ENCODE measurements at regions not wholly inside any gene's neighbourhood (a gene's known extent, or its start where the extent isn't known, plus 50 kb on each side); places are given as distances from the start of the nearest gene placed in this dataset.
"Not testable (repeated sequence)": the region's sequence is repeated elsewhere in the genome, so short reads cannot be mapped to it uniquely, and the experiment has no call there.

DNA sequence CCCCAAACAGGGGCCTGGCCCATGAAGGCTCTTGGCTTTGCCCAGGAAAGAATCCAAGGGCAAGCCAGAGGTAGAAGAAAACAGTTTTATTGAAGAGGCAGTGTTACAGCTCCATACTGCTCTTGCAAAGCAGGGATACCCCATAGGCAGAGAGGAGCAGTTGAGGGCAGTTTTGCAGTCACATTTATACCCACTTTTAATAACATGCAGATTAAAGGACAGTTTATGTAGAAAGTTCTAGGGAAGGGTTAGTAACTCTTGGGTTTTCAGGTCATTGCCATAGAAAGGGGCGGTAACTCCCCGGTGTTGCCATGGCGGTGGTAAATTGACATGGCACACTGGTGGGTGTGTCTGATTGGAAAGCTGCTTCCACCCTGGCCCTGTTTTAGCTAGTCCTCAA is 80.5 kb upstream of the GNAZ start:
- Histone ChIP-seq H3K27ac (ENCODE audit: low read depth in 1 of 2, low read length in 2 of 2) (no peak overlapping the region), H3K27me3 (ENCODE audit: control insufficient read depth in 1 of 2, insufficient read depth in 2 of 2, low read length in 2 of 2) (peaks cover 10 to 17% of the 10 kb centered on the region in 2 experiments), H3K4me3 (ENCODE audit: low read length) (no peak overlapping the region), H3K36me3 (ENCODE audit: insufficient read depth, low read length) (no peaks in the 10 kb centered on the region), H3K9me3 (ENCODE audit: control insufficient read depth in 1 of 2, insufficient read depth in 1 of 2, low read length in 2 of 2) (no peaks in the 10 kb centered on the region), H3K4me1 (ENCODE audit: insufficient read depth, low read length) (no peaks in the 10 kb centered on the region)
- no peak overlapping the region for H3K4me3 Mint-ChIP-seq
- DNase-seq, result no peak
- ATAC-seq (ENCODE audit: poor library complexity), result no peak
- TF ChIP-seq, protein P1, sequence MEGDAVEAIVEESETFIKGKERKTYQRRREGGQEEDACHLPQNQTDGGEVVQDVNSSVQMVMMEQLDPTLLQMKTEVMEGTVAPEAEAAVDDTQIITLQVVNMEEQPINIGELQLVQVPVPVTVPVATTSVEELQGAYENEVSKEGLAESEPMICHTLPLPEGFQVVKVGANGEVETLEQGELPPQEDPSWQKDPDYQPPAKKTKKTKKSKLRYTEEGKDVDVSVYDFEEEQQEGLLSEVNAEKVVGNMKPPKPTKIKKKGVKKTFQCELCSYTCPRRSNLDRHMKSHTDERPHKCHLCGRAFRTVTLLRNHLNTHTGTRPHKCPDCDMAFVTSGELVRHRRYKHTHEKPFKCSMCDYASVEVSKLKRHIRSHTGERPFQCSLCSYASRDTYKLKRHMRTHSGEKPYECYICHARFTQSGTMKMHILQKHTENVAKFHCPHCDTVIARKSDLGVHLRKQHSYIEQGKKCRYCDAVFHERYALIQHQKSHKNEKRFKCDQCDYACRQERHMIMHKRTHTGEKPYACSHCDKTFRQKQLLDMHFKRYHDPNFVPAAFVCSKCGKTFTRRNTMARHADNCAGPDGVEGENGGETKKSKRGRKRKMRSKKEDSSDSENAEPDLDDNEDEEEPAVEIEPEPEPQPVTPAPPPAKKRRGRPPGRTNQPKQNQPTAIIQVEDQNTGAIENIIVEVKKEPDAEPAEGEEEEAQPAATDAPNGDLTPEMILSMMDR (IDR thresholded peaks at IDR 0.05), result no peak
- intact Hi-C loops (cut with DNase I, micrococcal nuclease), result no loop called here
- no peaks in the 10 kb centered on the region for H3K9me3 Mint-ChIP-seq
- no peaks in the 10 kb centered on the region for H3K4me1 Mint-ChIP-seq (ENCODE audit: low read depth)
- ChIA-PET POLR2A (no interaction called here), CTCF (no interaction called here)
- no peak overlapping the region for H3K27ac Mint-ChIP-seq
- H3K27me3 Mint-ChIP-seq, result peaks cover 31% of the 10 kb centered on the region
- H3K36me3 Mint-ChIP-seq (ENCODE audit: low read depth), result no peaks in the 10 kb centered on the region

DNA sequence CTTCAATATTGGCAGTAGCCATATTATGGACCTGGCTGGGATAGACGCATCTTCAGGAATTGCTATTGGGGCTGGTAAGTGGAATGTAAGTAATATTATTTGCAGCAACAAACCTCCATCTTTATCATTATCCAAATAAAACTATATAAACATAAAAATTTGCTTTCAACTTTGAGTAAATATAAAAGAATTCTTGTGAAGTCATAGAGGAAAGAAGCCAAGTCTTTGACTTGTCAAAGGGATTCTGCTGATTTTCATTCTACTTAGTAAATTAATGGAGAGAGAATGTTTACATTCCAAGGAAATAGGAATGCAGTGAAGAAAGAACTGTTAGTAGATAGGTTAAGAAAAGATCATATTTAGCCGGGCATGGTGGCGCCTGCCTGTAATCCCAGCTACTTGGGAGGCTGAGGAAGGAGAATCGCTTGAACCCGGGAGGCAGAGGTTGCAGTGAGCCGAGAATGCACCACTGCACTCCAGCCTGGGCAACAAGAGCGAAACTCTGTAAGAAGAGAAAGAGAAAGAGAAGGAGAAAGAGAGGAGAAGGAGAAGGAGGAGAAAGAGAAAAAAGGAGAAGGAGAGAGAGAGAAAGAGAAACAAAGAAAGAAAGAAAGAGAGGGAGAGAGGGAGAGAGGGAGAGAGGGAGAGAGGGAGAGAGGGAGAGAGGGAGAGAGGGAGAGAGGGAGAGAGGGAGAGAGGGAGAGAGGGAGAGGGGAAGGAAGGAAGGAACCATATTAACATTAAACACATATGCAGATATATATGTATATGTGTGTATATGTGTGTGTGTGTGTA is 79.4 kb upstream of the GNAZ start:
- H3K36me3 ChIP-seq (ENCODE audit: insufficient read depth, low read length); H3K4me3 ChIP-seq (ENCODE audit: low read length); CTCF ChIA-PET; H3K36me3 Mint-ChIP-seq (ENCODE audit: low read depth); H3K4me3 Mint-ChIP-seq; POLR2A ChIA-PET; H3K4me1 Mint-ChIP-seq (ENCODE audit: low read depth); DNase-seq; H3K9me3 Mint-ChIP-seq; intact Hi-C loops (cut with DNase I, micrococcal nuclease); ATAC-seq (ENCODE audit: poor library complexity); H3K27ac ChIP-seq (ENCODE audit: low read depth in 1 of 2, low read length in 2 of 2); H3K4me1 ChIP-seq (ENCODE audit: insufficient read depth, low read length); H3K9me3 ChIP-seq (ENCODE audit: control insufficient read depth in 1 of 2, insufficient read depth in 1 of 2, low read length in 2 of 2); H3K27ac Mint-ChIP-seq: not testable (repeated sequence)
- peaks cover 38% of the 10 kb centered on the region for H3K27me3 Mint-ChIP-seq
- H3K27me3 ChIP-seq (ENCODE audit: control insufficient read depth in 1 of 2, insufficient read depth in 2 of 2, low read length in 2 of 2), result peaks cover 10 to 17% of the 10 kb centered on the region in 2 experiments

DNA sequence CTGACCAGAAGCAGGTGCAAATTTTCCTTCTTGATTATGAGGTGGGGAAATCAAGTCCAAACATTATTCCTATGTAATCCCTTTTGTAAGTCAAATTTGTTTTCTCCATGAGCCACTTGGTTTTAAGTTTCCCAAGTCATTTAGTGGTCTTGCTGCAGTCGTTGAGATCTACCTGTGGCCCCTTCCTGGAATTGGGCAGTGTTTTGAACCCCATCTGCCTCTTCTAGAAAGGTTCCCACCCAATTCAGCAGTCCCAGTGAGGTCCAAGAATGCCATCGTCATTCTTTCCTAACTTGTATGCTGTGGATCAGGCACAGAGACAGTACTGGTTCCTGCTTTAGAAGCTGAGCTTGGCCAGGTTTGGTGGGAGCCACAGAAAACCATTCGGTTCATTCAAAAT is 77.8 kb upstream of the GNAZ start:
- TF ChIP-seq, protein P1 (IDR thresholded peaks at IDR 0.05), result no peak
- peaks cover 10 to 17% of the 10 kb centered on the region in 2 experiments for H3K27me3 ChIP-seq (ENCODE audit: control insufficient read depth in 1 of 2, insufficient read depth in 2 of 2, low read length in 2 of 2)
- peaks cover 9% of the 10 kb centered on the region for H3K9me3 Mint-ChIP-seq
- DNase-seq (no peak), ATAC-seq (ENCODE audit: poor library complexity) (no peak)
- H3K27ac ChIP-seq (ENCODE audit: low read depth in 1 of 2, low read length in 2 of 2), result no peak overlapping the region
- no peak overlapping the region for H3K4me3 ChIP-seq (ENCODE audit: low read length)
- ChIA-PET CTCF (no interaction called here), POLR2A (no interaction called here)
- H3K27me3 Mint-ChIP-seq, result peaks cover 35% of the 10 kb centered on the region
- no peaks in the 10 kb centered on the region for H3K4me1 Mint-ChIP-seq (ENCODE audit: low read depth)
- intact Hi-C loops (cut with DNase I, micrococcal nuclease), result no loop called here
- H3K9me3 ChIP-seq (ENCODE audit: control insufficient read depth in 1 of 2, insufficient read depth in 1 of 2, low read length in 2 of 2), result peaks cover 6 to 11% of the 10 kb centered on the region in 2 experiments
- H3K36me3 Mint-ChIP-seq (ENCODE audit: low read depth), result no peaks in the 10 kb centered on the region
- no peak overlapping the region for H3K4me3 Mint-ChIP-seq
- no peaks in the 10 kb centered on the region for H3K36me3 ChIP-seq (ENCODE audit: insufficient read depth, low read length)
- no peak overlapping the region for H3K27ac Mint-ChIP-seq
- no peaks in the 10 kb centered on the region for H3K4me1 ChIP-seq (ENCODE audit: insufficient read depth, low read length)

DNA sequence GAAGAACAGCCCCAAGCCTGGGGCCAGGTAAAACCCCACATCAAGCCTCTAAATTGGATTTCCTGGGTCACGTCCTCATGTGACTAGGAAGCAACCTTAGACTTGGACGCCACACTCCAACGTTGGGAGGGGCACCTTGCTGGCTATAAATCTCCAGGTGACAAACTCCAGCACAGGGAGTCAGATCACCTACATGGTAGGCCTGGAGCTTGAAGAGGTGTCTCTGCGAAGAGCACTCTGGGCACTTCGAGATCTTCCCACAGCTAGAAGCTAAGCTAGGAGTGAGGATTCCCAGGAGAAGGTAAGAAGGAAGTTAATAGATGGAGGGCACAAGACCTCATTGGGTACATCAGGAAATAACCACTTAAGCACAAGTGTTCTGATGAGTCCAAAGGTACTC is 77.1 kb upstream of the GNAZ start:
- H3K36me3 ChIP-seq (ENCODE audit: insufficient read depth, low read length), result no peaks in the 10 kb centered on the region
- H3K4me3 Mint-ChIP-seq, result no peak overlapping the region
- peaks cover 14% of the 10 kb centered on the region for H3K9me3 Mint-ChIP-seq
- no peak overlapping the region for H3K4me3 ChIP-seq (ENCODE audit: low read length)
- no peak overlapping the region for H3K27ac ChIP-seq (ENCODE audit: low read depth in 1 of 2, low read length in 2 of 2)
- H3K4me1 ChIP-seq (ENCODE audit: insufficient read depth, low read length), result no peaks in the 10 kb centered on the region
- TF ChIP-seq, protein P1 (IDR thresholded peaks at IDR 0.05), result no peak
- H3K27me3 Mint-ChIP-seq, result peaks cover 42% of the 10 kb centered on the region
- no peak overlapping the region for H3K27ac Mint-ChIP-seq
- ChIA-PET CTCF (no interaction called here), POLR2A (no interaction called here)
- peaks cover 10 to 17% of the 10 kb centered on the region in 2 experiments for H3K27me3 ChIP-seq (ENCODE audit: control insufficient read depth in 1 of 2, insufficient read depth in 2 of 2, low read length in 2 of 2)
- H3K9me3 ChIP-seq (ENCODE audit: control insufficient read depth in 1 of 2, insufficient read depth in 1 of 2, low read length in 2 of 2), result peaks cover 6 to 18% of the 10 kb centered on the region in 2 experiments
- DNase-seq (no peak), ATAC-seq (ENCODE audit: poor library complexity) (no peak)
- H3K4me1 Mint-ChIP-seq (ENCODE audit: low read depth), result no peaks in the 10 kb centered on the region
- no peaks in the 10 kb centered on the region for H3K36me3 Mint-ChIP-seq (ENCODE audit: low read depth)
- intact Hi-C loops (cut with DNase I, micrococcal nuclease), result no loop called here
